GM12878 (cell line): ENCODE measurements at regions not wholly inside any gene's neighbourhood (a gene's known extent, or its start where the extent isn't known, plus 50 kb on each side); places are given as distances from the start of the nearest gene placed in this dataset.

Experiments used
- ATAC-seq: fragments of 200-7000 bp; cut with Tn5 transposase; 3 replicates; pipeline ENCODE4 v1.9.1; 2020; ENCODE audit warnings: mild to moderate bottlenecking, moderate library complexity
- BruUV-seq: library from RNA; stranded (reverse); fragments of 400-500 nt; replicated peaks from 2 replicates; lab custom pipeline; 2021; lab: Mats Ljungman, UMichigan
- CTCF ChIA-PET: fragments of 300-600 bp; sonication (Branson Sonifier 250); formaldehyde crosslinking; extraction: SDS; loops from one replicate; lab custom pipeline; 2021; ENCODE audit warnings: inconsistent platforms; lab: Yijun Ruan, JAX
- POLR2A ChIA-PET: fragments of 350-600 bp; formaldehyde crosslinking; extraction: SDS; loops from one replicate; lab custom pipeline; 2021; ENCODE audit warnings: inconsistent platforms; lab: Charles Lee
- RAD21 ChIA-PET: fragments of 300-600 bp; sonication (Branson Sonifier 250); formaldehyde crosslinking; loops from one replicate; lab custom pipeline; 2023; ENCODE audit warnings: antibody characterized with exemption; ENCODE audit not compliant: unreplicated experiment; lab: Charles Lee
- SMC1A ChIA-PET: fragments of 300-600 bp; sonication (Branson Sonifier 250); formaldehyde crosslinking; loops from one replicate; lab custom pipeline; 2023; ENCODE audit not compliant: unreplicated experiment, uncharacterized antibody; lab: Charles Lee
- DNase-seq: peaks from one replicate; pipeline ENCODE4 v3.0.0-alpha.2; 2011; ENCODE audit warnings: low read depth, low spot score
- FAIRE-seq: peaks from 3 replicates; lab custom pipeline; 2011; peaks lifted over from hg19 to GRCh38; lab: Jason Lieb, UNC
- H2AFZ ChIP-seq: 2 replicates; pipeline ENCODE4 v1.6.0; 2011; ENCODE audit warnings: low read depth, low read length, control low read depth; ENCODE audit not compliant: control insufficient read depth
- H3K27ac ChIP-seq: 2 replicates; pipeline ENCODE4 v1.5.1; 2011; ENCODE audit warnings: control low read depth; ENCODE audit not compliant: control insufficient read depth, insufficient read depth
- H3K27me3 ChIP-seq, 2 experiments: replicated peaks in 1 of 2; 2 replicates each; pipeline versions ENCODE4 v1.6.0 to v1.6.1; 2011; ENCODE audit warnings: low read length in 1 of 2; ENCODE audit not compliant: control insufficient read depth in 2 of 2, insufficient read depth in 2 of 2
- H3K36me3 ChIP-seq, 2 experiments: 2 replicates each; pipeline ENCODE4 v1.5.1; 2011; ENCODE audit warnings: low read length in 1 of 2; ENCODE audit not compliant: control insufficient read depth in 2 of 2, insufficient read depth in 2 of 2
- H3K4me1 ChIP-seq: 2 replicates; pipeline ENCODE4 v1.6.1; 2011; ENCODE audit warnings: mild to moderate bottlenecking, low read length, moderate library complexity, mixed read lengths; ENCODE audit not compliant: control insufficient read depth, insufficient read depth
- H3K4me2 ChIP-seq: 2 replicates; pipeline ENCODE4 v1.6.0; 2011; ENCODE audit warnings: control low read depth; ENCODE audit not compliant: control insufficient read depth, insufficient read depth
- H3K4me3 ChIP-seq: fragments of 200-600 bp; sonication (generic); 2 replicates; pipeline ENCODE4 v1.5.1; 2016
- H3K79me2 ChIP-seq: 2 replicates; pipeline ENCODE4 v1.6.0; 2011; ENCODE audit warnings: low read length; ENCODE audit not compliant: control insufficient read depth, insufficient read depth
- H3K9ac ChIP-seq: 2 replicates; pipeline ENCODE4 v1.8.0; 2011; ENCODE audit warnings: low read length, control low read depth, mixed read lengths; ENCODE audit not compliant: control insufficient read depth, insufficient read depth
- H3K9me3 ChIP-seq: replicated peaks from 3 replicates; pipeline ENCODE4 v1.5.1; 2011; ENCODE audit warnings: mild to moderate bottlenecking, low read length; ENCODE audit not compliant: control insufficient read depth, insufficient read depth
- H4K20me1 ChIP-seq: 2 replicates; pipeline ENCODE4 v1.6.0; 2011; ENCODE audit not compliant: control insufficient read depth, insufficient read depth
- CBX5 ChIP-seq: sonication (generic); IDR thresholded peaks from 2 replicates; pipeline ENCODE4 v1.6.1; 2016; ENCODE audit warnings: low read depth, moderate library complexity, mild to moderate bottlenecking, inconsistent platforms
- CUX1 ChIP-seq: IDR thresholded peaks from 2 replicates; pipeline ENCODE4 v1.6.1; 2012; ENCODE audit warnings: improper control_type of control experiment, low read depth, low read length; ENCODE audit not compliant: insufficient replicate concordance
- MEF2A ChIP-seq: IDR thresholded peaks from 2 replicates; pipeline ENCODE4 v1.6.1; 2011; ENCODE audit warnings: low read depth, mild to moderate bottlenecking, low read length, moderate library complexity; ENCODE audit not compliant: insufficient read depth
- MLLT1 ChIP-seq: fragments of 450-650 bp; IDR thresholded peaks from 2 replicates; pipeline ENCODE4 v1.6.1; 2016; ENCODE audit warnings: mild to moderate bottlenecking
- NFYB ChIP-seq: IDR thresholded peaks from 2 replicates; pipeline ENCODE4 v1.6.1; 2011; ENCODE audit warnings: low read depth, mild to moderate bottlenecking, low read length, improper control_type of control experiment, moderate library complexity; ENCODE audit not compliant: insufficient read depth
- NRF1 ChIP-seq: conservative IDR thresholded peaks from 2 replicates; pipeline ENCODE4 v1.6.1; 2011; ENCODE audit warnings: mild to moderate bottlenecking, low read depth, low read length, improper control_type of control experiment
- RB1 ChIP-seq: fragments of 450-650 bp; formaldehyde crosslinking; IDR thresholded peaks from 2 replicates; pipeline ENCODE4 v1.6.1; 2017; ENCODE audit warnings: mild to moderate bottlenecking, borderline replicate concordance
- SMAD1 ChIP-seq: fragments of 450-650 bp; IDR thresholded peaks from 2 replicates; pipeline ENCODE4 v1.6.1; 2018; ENCODE audit warnings: mild to moderate bottlenecking, low read depth; ENCODE audit not compliant: partially characterized antibody
- TCF7 ChIP-seq: IDR thresholded peaks from 2 replicates; pipeline ENCODE4 v1.6.1; 2014; ENCODE audit warnings: antibody characterized with exemption, borderline replicate concordance
- in situ Hi-C: fragments of 300-500 bp; cut with MboI; formaldehyde crosslinking; loops from 9 replicates; pipeline ENCODE4 v1.14.3; 2018; ENCODE audit warnings: mixed read lengths
- intact Hi-C: fragments of 100-400 bp; cut with micrococcal nuclease; formaldehyde crosslinking; loops from one replicate; pipeline ENCODE4 v1.14.2; 2022; ENCODE audit not compliant: unreplicated experiment

GRCh38 chr2:158743466-158743865 lies 51.7 kb upstream of the DAPL1 start (continued):
- TF ChIP-seq CUX1 (no peak), TCF7 (no peak), NRF1 (no peak), MLLT1 (no peak), CBX5 (no peak), RB1 (no peak)

DNA sequence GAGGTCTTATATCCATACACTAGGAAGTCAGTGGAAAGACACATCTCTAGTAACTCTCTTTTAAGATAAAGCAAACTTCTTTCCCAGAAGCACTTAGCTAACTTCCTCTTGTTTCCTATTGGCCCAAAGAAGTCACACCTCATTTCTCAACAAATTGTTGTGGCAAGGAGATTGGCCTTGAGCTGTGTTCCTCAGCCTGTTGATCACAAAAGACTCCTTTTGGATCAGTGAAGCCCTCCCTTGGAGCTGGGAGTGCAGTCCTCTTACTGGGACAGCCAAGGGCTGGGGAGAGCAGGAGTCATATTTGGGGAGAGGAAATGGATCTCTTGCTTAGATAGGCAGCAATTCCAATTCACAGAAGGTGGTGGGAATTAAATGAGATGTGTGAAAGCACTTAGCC lies 51.2 kb upstream of the DAPL1 start:
- Histone ChIP-seq H2AFZ (no peak overlapping the region), H4K20me1 (no peaks in the 10 kb centered on the region), H3K4me1 (no peaks in the 10 kb centered on the region), H3K4me3 (no peak overlapping the region), H3K79me2 (no peaks in the 10 kb centered on the region), H3K4me2 (no peak overlapping the region), H3K27me3 (peaks cover 0 to 2% of the 10 kb centered on the region in 2 experiments; a peak in 1 of 4 replicates), H3K36me3 (no peaks in the 10 kb centered on the region), H3K27ac (no peak overlapping the region), H3K9me3 (no peaks in the 10 kb centered on the region), H3K9ac (no peak overlapping the region)
- FAIRE-seq = no peak
- ChIA-PET POLR2A (no interaction called here), RAD21 (no interaction called here), SMC1A (interaction anchor here (2.6 kb wide), 1 partner anchor 10 kb away, joined by 11 read pairs; no protein-coding TSS in a partner anchor), CTCF (interaction anchor here (0.6 to 5.1 kb wide), 4 partner anchors 10 to 710 kb away, joined by 3 to 37 read pairs (median 14); no protein-coding TSS in a partner anchor)
- intact Hi-C loops (loop anchor here (2.0 kb wide), 2 partner anchors 565 to 719 kb away; no protein-coding TSS in a partner anchor), in situ Hi-C loops (no loop called here)
- DNase-seq = no peak
- BruUV-seq = no TSS peak
- TF ChIP-seq CUX1 = no peak
- no peak for TF ChIP-seq SMAD1
- TF ChIP-seq NFYB = peak; percentile 49; the same call in 1 of the 2 replicates
- no peak for TF ChIP-seq MEF2A
- no peak for ATAC-seq
